ENCODE measurements at regions not wholly inside any gene's neighbourhood (a gene's known extent, or its start where the extent isn't known, plus 50 kb on each side); places are given as distances from the start of the nearest gene placed in this dataset.

- TF ChIP-seq USF1 (IDR thresholded peaks at IDR 0.05): no peak
- TF ChIP-seq, protein P1, sequence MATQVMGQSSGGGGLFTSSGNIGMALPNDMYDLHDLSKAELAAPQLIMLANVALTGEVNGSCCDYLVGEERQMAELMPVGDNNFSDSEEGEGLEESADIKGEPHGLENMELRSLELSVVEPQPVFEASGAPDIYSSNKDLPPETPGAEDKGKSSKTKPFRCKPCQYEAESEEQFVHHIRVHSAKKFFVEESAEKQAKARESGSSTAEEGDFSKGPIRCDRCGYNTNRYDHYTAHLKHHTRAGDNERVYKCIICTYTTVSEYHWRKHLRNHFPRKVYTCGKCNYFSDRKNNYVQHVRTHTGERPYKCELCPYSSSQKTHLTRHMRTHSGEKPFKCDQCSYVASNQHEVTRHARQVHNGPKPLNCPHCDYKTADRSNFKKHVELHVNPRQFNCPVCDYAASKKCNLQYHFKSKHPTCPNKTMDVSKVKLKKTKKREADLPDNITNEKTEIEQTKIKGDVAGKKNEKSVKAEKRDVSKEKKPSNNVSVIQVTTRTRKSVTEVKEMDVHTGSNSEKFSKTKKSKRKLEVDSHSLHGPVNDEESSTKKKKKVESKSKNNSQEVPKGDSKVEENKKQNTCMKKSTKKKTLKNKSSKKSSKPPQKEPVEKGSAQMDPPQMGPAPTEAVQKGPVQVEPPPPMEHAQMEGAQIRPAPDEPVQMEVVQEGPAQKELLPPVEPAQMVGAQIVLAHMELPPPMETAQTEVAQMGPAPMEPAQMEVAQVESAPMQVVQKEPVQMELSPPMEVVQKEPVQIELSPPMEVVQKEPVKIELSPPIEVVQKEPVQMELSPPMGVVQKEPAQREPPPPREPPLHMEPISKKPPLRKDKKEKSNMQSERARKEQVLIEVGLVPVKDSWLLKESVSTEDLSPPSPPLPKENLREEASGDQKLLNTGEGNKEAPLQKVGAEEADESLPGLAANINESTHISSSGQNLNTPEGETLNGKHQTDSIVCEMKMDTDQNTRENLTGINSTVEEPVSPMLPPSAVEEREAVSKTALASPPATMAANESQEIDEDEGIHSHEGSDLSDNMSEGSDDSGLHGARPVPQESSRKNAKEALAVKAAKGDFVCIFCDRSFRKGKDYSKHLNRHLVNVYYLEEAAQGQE (IDR thresholded peaks at IDR 0.05; ENCODE audit: low read depth): no peak
- no peak for TF ChIP-seq YY1 (IDR thresholded peaks at IDR 0.05; ENCODE audit: low read depth)
- TF ChIP-seq TAF1 (IDR thresholded peaks at IDR 0.05; ENCODE audit: low read depth): no peak
- no peak for TF ChIP-seq EP300 (IDR thresholded peaks at IDR 0.05; ENCODE audit: borderline replicate concordance)
- no peak for TF ChIP-seq MAX (IDR thresholded peaks at IDR 0.05)
- no peak for TF ChIP-seq RAD21 (IDR thresholded peaks at IDR 0.05; ENCODE audit: low read depth)
- no peak for TF ChIP-seq CREB1 (IDR thresholded peaks at IDR 0.05; ENCODE audit: low read depth)
- no peak for TF ChIP-seq ZBTB7A (IDR thresholded peaks at IDR 0.05; ENCODE audit: low read depth)
- no peak for TF ChIP-seq CEBPB (IDR thresholded peaks at IDR 0.05)
- no peak for TF ChIP-seq TEAD4 (IDR thresholded peaks at IDR 0.05)
- TF ChIP-seq NFIC (IDR thresholded peaks at IDR 0.05): no peak
Observed at GRCh38 chr11:116581349-116581748, 191.4 kb downstream of the BUD13 start.

- no peak for TF ChIP-seq RAD21 (IDR thresholded peaks at IDR 0.05; ENCODE audit: low read depth)
- TF ChIP-seq MAX (IDR thresholded peaks at IDR 0.05): no peak
- TF ChIP-seq EP300 (IDR thresholded peaks at IDR 0.05; ENCODE audit: borderline replicate concordance): no peak
- TF ChIP-seq, protein P1 (IDR thresholded peaks at IDR 0.05; ENCODE audit: low read depth): no peak
- TF ChIP-seq NFIC (IDR thresholded peaks at IDR 0.05): no peak
- no peak for TF ChIP-seq YY1 (IDR thresholded peaks at IDR 0.05; ENCODE audit: low read depth)
- no peak for TF ChIP-seq TCF12 (IDR thresholded peaks at IDR 0.05; ENCODE audit: low read depth)
- no peak for TF ChIP-seq CREB1 (IDR thresholded peaks at IDR 0.05; ENCODE audit: low read depth)
- TF ChIP-seq TAF1 (IDR thresholded peaks at IDR 0.05; ENCODE audit: low read depth): no peak
- no peak for TF ChIP-seq EGR1 (IDR thresholded peaks at IDR 0.05)
- no peak for TF ChIP-seq ZBTB7A (IDR thresholded peaks at IDR 0.05; ENCODE audit: low read depth)
- no peak for TF ChIP-seq USF1 (IDR thresholded peaks at IDR 0.05)
- no peak for TF ChIP-seq FOXM1 (IDR thresholded peaks at IDR 0.05; ENCODE audit: borderline replicate concordance, low read depth)
- no peak for TF ChIP-seq TEAD4 (IDR thresholded peaks at IDR 0.05)
Observed at GRCh38 chr11:116580799-116581198, 192.0 kb downstream of the BUD13 start.

GRCh38 chr11:116579857-116580727, 192.7 kb downstream of the BUD13 start:
- no peak for TF ChIP-seq TAF1 (IDR thresholded peaks at IDR 0.05; ENCODE audit: low read depth)
- no peak for TF ChIP-seq MAX (IDR thresholded peaks at IDR 0.05)
- no peak for TF ChIP-seq RAD21 (IDR thresholded peaks at IDR 0.05; ENCODE audit: low read depth)
- no peak for TF ChIP-seq TEAD4 (IDR thresholded peaks at IDR 0.05)
- no peak for TF ChIP-seq CEBPB (IDR thresholded peaks at IDR 0.05)
- no peak for TF ChIP-seq EGR1 (IDR thresholded peaks at IDR 0.05)
- no peak for TF ChIP-seq CREB1 (IDR thresholded peaks at IDR 0.05; ENCODE audit: low read depth)
- TF ChIP-seq YY1 (IDR thresholded peaks at IDR 0.05; ENCODE audit: low read depth): no peak
- no peak for TF ChIP-seq FOXM1 (IDR thresholded peaks at IDR 0.05; ENCODE audit: borderline replicate concordance, low read depth)
- TF ChIP-seq EP300 (IDR thresholded peaks at IDR 0.05; ENCODE audit: borderline replicate concordance): no peak
- TF ChIP-seq TCF12 (IDR thresholded peaks at IDR 0.05; ENCODE audit: low read depth): no peak

GRCh38 chr11:116579031-116579653, 193.6 kb downstream of the BUD13 start:
- TF ChIP-seq RAD21 (IDR thresholded peaks at IDR 0.05; ENCODE audit: low read depth) (no peak), NFIC (IDR thresholded peaks at IDR 0.05) (no peak), MAX (IDR thresholded peaks at IDR 0.05) (no peak), USF1 (IDR thresholded peaks at IDR 0.05) (no peak), TCF12 (IDR thresholded peaks at IDR 0.05; ENCODE audit: low read depth) (no peak), CEBPB (IDR thresholded peaks at IDR 0.05) (no peak), TAF1 (IDR thresholded peaks at IDR 0.05; ENCODE audit: low read depth) (no peak), CREB1 (IDR thresholded peaks at IDR 0.05; ENCODE audit: low read depth) (no peak), YY1 (IDR thresholded peaks at IDR 0.05; ENCODE audit: low read depth) (no peak), FOXM1 (IDR thresholded peaks at IDR 0.05; ENCODE audit: borderline replicate concordance, low read depth) (no peak), EP300 (IDR thresholded peaks at IDR 0.05; ENCODE audit: borderline replicate concordance) (no peak)
- TF ChIP-seq, protein P1 (IDR thresholded peaks at IDR 0.05; ENCODE audit: low read depth): no peak

All from Ishikawa (cell line).